GM21528 (cell line): ENCODE measurements at regions not wholly inside any gene's neighbourhood (a gene's known extent, or its start where the extent isn't known, plus 50 kb on each side); places are given as distances from the start of the nearest gene placed in this dataset.
A peak's percentile ranks its signal among the peaks of the same experiment; 100 is the strongest.
"Not testable (repeated sequence)": the region's sequence is repeated elsewhere in the genome, so short reads cannot be mapped to it uniquely, and the experiment has no call there.

Experiments used
- ATAC-seq: cut with Tn5 transposase; IDR thresholded peaks from one replicate; pipeline ENCODE4 v1.9.1; 2021; ENCODE audit warnings: mild to moderate bottlenecking, moderate library complexity; ENCODE audit not compliant: unreplicated experiment, low FRiP score

DNA sequence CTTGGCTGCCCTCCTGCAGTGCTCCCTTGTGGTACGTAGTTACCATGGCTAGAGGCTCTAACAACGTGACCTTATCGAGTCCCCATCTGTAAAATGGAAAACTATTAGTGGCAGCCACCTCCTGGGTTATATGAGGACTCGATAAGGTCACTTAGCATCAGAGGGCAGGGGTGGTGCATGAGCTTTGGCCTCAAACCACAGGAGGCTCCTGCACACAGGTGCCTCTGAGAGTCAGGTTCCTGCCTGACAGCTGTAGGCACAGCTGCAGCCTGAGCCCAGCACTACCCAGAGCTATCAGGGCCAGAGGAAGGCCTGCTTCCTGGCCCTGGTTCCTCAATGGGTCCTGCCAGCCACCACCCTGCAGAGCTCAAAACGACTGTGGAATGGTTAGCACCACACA is 57.2 kb upstream of the SEC14L1 start:
- ATAC-seq, result no peak

DNA sequence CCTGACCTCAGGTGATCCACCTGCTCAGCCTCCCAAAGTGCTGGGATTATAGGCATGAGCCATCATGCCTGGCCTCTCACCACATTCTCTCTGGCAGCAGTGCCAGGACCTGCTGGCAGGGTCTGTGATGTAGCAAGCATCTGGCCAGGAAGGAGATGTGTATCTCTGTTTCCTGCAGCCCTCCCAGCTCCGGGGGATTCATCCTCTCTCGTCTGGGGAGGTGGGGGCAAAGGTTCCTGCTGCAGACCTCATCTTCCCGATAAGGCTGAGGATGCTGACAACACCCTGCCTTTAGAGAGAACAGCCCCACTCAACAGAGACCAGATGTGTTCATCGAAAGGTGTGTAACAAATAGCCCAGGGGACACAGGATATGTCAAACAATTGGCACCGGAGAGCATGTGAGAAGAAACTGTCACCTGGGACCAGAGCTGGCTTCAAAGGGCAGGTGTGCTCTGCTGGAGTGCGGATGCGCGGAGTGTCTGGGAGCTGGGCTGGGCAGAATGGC is 54.8 kb upstream of the SEC14L1 start:
- no peak for ATAC-seq

DNA sequence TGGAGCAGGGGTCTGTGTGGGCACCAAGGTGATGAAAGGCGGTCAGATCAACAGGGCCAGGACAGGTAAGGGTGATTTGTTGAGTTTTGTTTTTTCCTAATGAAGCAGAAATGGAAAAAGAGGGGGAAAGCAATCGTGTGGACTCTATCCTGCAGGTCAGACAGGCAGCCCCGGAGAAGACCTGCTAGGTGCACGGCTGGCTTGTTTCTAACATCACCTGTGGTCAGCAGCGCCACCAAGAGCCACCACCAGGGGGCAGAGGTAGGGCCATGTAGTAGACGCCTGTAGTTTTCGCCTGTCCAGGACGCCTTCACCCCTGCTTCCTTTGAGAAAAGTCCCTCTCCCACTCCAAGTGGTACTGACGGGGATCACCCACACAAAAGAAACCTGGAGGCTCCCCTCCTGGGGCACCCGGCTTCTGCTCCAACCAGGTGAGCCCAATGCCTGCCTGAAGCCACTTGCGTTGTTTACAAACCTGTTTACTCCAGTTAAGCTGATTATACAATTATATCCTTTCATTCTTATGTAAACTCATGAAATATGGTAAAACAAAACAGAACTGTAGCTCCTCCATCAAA is 54.2 kb upstream of the SEC14L1 start:
- no peak for ATAC-seq

DNA sequence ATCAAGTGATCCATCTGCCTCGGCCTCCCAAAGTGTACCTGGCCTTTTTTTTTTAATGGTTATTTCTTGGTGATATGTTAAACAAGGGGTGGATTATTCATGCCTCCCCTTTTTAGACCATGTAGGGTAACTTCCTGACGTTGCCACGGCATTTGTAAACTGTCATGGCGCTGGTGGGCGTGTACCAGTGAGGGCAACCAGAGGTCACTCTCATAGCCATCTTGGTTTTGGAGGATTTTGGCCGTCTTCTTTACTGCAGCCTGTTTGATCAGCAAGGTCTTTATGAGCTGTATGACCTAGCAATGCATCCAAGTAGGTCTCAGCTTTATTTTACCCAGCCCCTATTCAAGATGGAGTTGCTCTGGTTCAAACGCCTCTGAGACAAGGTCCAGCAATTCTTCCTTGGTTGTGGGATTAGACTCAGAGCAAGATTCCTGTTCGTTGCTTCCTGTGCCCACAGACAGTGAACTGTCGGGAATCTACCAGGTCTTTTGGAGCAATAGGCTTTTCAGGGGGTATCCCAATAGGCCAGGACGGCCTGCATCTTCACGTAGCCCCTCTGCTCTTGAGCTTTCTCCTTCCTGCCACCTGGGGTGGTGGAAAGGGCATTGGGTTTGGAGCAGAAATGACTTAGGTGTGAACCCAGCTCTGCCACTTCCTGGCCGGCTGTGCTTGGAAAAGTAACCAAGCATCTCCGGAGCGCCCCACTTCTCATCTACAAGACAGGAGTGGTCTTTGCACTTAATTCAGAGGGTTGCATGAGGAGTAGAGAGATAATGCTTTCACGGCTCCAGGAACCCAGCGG is 52.9 kb upstream of the SEC14L1 start:
- ATAC-seq, result no peak

DNA sequence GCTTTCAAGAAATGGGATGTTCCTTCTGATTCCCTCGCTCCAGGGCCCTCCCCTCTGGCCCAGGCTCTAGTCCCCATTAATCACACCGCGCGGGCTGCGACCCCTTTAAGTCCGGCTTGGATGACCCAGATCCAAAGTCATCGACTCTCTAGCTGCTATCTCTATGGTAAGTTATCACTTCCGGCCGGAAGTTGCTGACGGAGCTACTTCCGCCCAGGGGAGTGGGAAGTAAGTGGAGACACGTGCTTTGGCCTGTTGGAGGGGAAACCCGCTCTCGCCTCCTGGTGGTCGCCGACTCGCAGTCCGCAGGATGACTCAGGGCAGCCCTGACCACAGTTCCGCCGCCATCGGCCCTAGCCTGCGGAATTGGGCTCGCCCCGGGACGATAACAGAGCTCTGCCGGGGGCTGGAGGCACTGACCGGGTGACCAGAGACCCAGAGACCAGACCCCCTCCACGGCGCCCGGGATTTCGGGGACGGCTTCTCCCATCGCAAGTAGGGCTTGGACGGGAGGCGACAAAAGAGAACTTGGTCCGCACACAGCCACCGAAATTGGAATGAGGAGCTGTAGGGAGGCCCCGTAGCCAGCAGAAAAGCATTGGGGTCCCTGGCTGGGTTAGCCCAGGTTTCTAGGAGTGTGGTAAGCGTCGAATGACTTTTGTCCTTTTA is 52.2 kb upstream of the SEC14L1 start:
- peak; percentile 79 for ATAC-seq

DNA sequence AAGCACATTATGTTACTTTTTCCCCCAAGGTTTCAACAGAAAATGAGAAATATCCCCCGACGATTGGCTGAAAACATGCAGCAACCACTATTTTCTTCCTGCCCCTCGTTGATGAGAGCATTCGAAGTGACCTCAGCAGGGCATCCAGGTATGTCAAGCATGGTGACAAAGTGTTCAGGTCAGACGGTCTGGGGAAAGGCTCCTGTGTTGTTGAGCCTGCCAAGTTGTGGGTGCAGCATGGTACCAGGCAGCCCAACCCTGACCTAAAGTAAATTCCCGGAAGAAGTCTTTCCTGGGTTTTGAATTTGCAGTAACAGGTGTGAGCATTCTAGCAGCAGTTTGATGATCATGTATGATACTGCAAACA is 51.7 kb upstream of the SEC14L1 start:
- ATAC-seq, result no peak

DNA sequence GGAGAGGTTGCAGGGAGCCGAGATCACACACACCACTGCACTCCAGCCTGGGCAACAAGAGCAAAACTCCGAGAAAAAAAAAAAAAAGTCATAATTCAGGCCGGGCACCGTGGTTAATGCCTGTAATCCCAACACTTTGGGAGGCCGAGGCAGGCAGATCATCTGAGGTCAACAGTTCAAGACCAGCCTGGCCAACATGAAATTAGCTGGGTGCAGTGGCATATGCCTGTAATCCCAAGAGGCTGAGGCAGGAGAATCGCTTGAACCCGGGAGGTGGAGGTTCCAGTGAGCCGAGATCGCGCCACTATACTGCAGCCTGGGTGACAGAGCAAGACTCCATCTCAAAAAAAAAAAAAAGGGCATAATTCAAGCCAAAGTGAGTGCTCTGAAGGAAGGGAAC is 50.8 kb upstream of the SEC14L1 start:
- not testable (repeated sequence) for ATAC-seq

DNA sequence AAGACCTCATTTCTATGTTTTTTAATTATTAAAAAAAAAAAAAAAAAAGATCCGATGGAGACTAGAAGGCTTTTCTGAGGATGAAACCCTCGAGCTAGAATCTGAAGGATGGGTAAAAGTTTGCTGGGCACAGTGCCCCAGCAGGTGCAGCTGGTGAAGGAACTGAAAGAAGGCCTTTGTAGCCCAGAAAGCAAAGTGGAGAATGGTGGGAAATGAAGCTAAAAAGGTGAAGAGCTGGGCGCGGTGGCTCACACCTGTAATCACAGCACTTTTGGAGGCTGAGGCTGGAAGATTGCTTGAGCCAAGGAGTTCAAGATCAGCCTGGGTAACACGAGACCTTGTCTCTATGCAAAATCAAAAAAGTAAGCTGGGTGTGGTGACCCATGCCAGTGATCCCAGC is 50.3 kb upstream of the SEC14L1 start:
- ATAC-seq, result no peak
